ENCODE measurements at regions not wholly inside any gene's neighbourhood (a gene's known extent, or its start where the extent isn't known, plus 50 kb on each side); places are given as distances from the start of the nearest gene placed in this dataset.
"Not testable (repeated sequence)": the region's sequence is repeated elsewhere in the genome, so short reads cannot be mapped to it uniquely, and the experiment has no call there.

- DNase-seq: no peak
Measured at GRCh38 chr7:81110673-81111072, 191.8 kb upstream of the SEMA3C start.

- DNase-seq: no peak
Measured at GRCh38 chr7:81098213-81098612, 179.4 kb upstream of the SEMA3C start.

GRCh38 chr7:81094952-81095351 lies 176.1 kb upstream of the SEMA3C start:
- DNase-seq: no peak

- no peak for DNase-seq
Measured at GRCh38 chr7:81081616-81082015, 162.8 kb upstream of the SEMA3C start.

- no peak for DNase-seq
Measured at GRCh38 chr7:81080553-81080952, 161.7 kb upstream of the SEMA3C start.

- DNase-seq: no peak
Measured at GRCh38 chr7:81079746-81080145, 160.9 kb upstream of the SEMA3C start.

GRCh38 chr7:81075150-81075549 lies 156.3 kb upstream of the SEMA3C start:
- DNase-seq: no peak

GRCh38 chr7:81074406-81074805 lies 155.6 kb upstream of the SEMA3C start:
- no peak for DNase-seq

- no peak for DNase-seq
Measured at GRCh38 chr7:81073931-81074251, 155.0 kb upstream of the SEMA3C start.

- no peak for DNase-seq
Measured at GRCh38 chr7:81070956-81071355, 152.1 kb upstream of the SEMA3C start.

GRCh38 chr7:81066797-81067196 lies 147.9 kb upstream of the SEMA3C start:
- DNase-seq: no peak

GRCh38 chr7:81064426-81064825 lies 145.6 kb upstream of the SEMA3C start:
- DNase-seq: peak; percentile 41

- no peak for DNase-seq
Measured at GRCh38 chr7:81062755-81063154, 143.9 kb upstream of the SEMA3C start.

GRCh38 chr7:81057469-81057868 lies 138.6 kb upstream of the SEMA3C start:
- DNase-seq: not testable (repeated sequence)

GRCh38 chr7:81053623-81054022 lies 134.8 kb upstream of the SEMA3C start:
- no peak for DNase-seq

- no peak for DNase-seq
Measured at GRCh38 chr7:81051811-81052413, 133.1 kb upstream of the SEMA3C start.

- no peak for DNase-seq
Measured at GRCh38 chr7:81045491-81046030, 126.7 kb upstream of the SEMA3C start.

GRCh38 chr7:81042646-81043045 lies 123.8 kb upstream of the SEMA3C start:
- DNase-seq: not testable (repeated sequence)

- no peak for DNase-seq
Measured at GRCh38 chr7:81040496-81040895, 121.6 kb upstream of the SEMA3C start.

GRCh38 chr7:81036871-81037270 lies 118.0 kb upstream of the SEMA3C start:
- no peak for DNase-seq

GRCh38 chr7:81036057-81036456 lies 117.2 kb upstream of the SEMA3C start:
- DNase-seq: no peak

GRCh38 chr7:81031996-81032395 lies 113.1 kb upstream of the SEMA3C start:
- DNase-seq: no peak

- no peak for DNase-seq
Measured at GRCh38 chr7:81031243-81031642, 112.4 kb upstream of the SEMA3C start.

GRCh38 chr7:81030472-81030871 lies 111.6 kb upstream of the SEMA3C start:
- DNase-seq: no peak

GRCh38 chr7:81029511-81029910 lies 110.7 kb upstream of the SEMA3C start:
- DNase-seq: peak; percentile 87

Measured in NCI-H524 treated with DMSO at 0.1 percent for 48 hours (cell line).